MM.1S (cell line): ENCODE measurements at regions not wholly inside any gene's neighbourhood (a gene's known extent, or its start where the extent isn't known, plus 50 kb on each side); places are given as distances from the start of the nearest gene placed in this dataset.

Experiments used
- DNase-seq: peaks from one replicate; pipeline ENCODE4 v3.0.0-alpha.2; 2015
- H2AFZ ChIP-seq: fragments of 300-600 bp; sonication (generic); 2 replicates; pipeline ENCODE4 v1.6.0; 2016; ENCODE audit warnings: antibody characterized with exemption, low read length
- H3F3A ChIP-seq: fragments of 300-600 bp; sonication (generic); 2 replicates; pipeline ENCODE4 v1.6.1; 2016; ENCODE audit warnings: mild to moderate bottlenecking, antibody characterized with exemption, low read length, moderate library complexity, mixed read lengths; ENCODE audit not compliant: insufficient read depth
- H3K27ac ChIP-seq: fragments of 300-600 bp; sonication (generic); 2 replicates; pipeline ENCODE4 v1.5.1; 2016; ENCODE audit warnings: mild to moderate bottlenecking, low read length
- H3K27me3 ChIP-seq: fragments of 300-600 bp; sonication (generic); replicated peaks from 2 replicates; pipeline ENCODE4 v1.6.0; 2016; ENCODE audit warnings: low read length; ENCODE audit not compliant: insufficient read depth
- H3K36me3 ChIP-seq: fragments of 300-600 bp; sonication (generic); replicated peaks from 2 replicates; pipeline ENCODE4 v1.6.1; 2016; ENCODE audit warnings: mild to moderate bottlenecking, low read length, mixed read lengths; ENCODE audit not compliant: insufficient read depth
- H3K4me1 ChIP-seq: fragments of 300-600 bp; sonication (generic); 2 replicates; pipeline ENCODE4 v1.6.1; 2016; ENCODE audit warnings: low read length, mixed read lengths
- H3K4me2 ChIP-seq: fragments of 300-600 bp; sonication (generic); 2 replicates; pipeline ENCODE4 v1.6.0; 2016; ENCODE audit warnings: low read depth, low read length
- H3K4me3 ChIP-seq: fragments of 300-600 bp; sonication (generic); 2 replicates; pipeline ENCODE4 v1.5.1; 2016; ENCODE audit warnings: low read length, mixed read lengths
- H3K79me2 ChIP-seq: fragments of 300-600 bp; sonication (generic); 2 replicates; pipeline ENCODE4 v1.6.1; 2016; ENCODE audit warnings: mixed run types, low read length, mixed read lengths
- H3K9ac ChIP-seq: fragments of 300-600 bp; sonication (generic); 2 replicates; pipeline ENCODE4 v1.6.1; 2016; ENCODE audit warnings: low read length, mixed read lengths
- H3K9me2 ChIP-seq: fragments of 300-600 bp; sonication (generic); replicated peaks from 2 replicates; pipeline ENCODE4 v1.6.1; 2016; ENCODE audit warnings: mild to moderate bottlenecking, low read length, mixed read lengths; ENCODE audit not compliant: insufficient read depth
- H3K9me3 ChIP-seq: fragments of 300-600 bp; sonication (generic); replicated peaks from 2 replicates; pipeline ENCODE4 v1.6.1; 2016; ENCODE audit warnings: mild to moderate bottlenecking, low read length, mixed read lengths; ENCODE audit not compliant: insufficient read depth
- H4K20me1 ChIP-seq: fragments of 300-600 bp; sonication (generic); 2 replicates; pipeline ENCODE4 v1.6.1; 2016; ENCODE audit warnings: mild to moderate bottlenecking, low read length, moderate library complexity, mixed read lengths; ENCODE audit not compliant: insufficient read depth
- CTCF ChIP-seq: fragments of 300-600 bp; sonication (generic); IDR thresholded peaks from 2 replicates; pipeline ENCODE4 v1.5.1; 2016; ENCODE audit warnings: antibody characterized with exemption, low read length, mixed read lengths
- EZH2 ChIP-seq: fragments of 300-600 bp; sonication (generic); optimal IDR thresholded peaks from 2 replicates; pipeline ENCODE3; 2017; ENCODE audit warnings: low read depth, mild to moderate bottlenecking, antibody characterized with exemption, low read length, mixed read lengths
- EZH2phosphoT487 ChIP-seq: fragments of 300-600 bp; sonication (generic); IDR thresholded peaks from 2 replicates; pipeline ENCODE4 v1.6.1; 2018; ENCODE audit warnings: antibody characterized with exemption, low read length

- Histone ChIP-seq H3K79me2 (no peaks in the 10 kb centered on the region), H4K20me1 (no peaks in the 10 kb centered on the region), H3K4me1 (peaks cover 17% of the 10 kb centered on the region), H3K27me3 (no peaks in the 10 kb centered on the region), H3K4me2 (peak overlapping the region; percentile 45), H3K27ac (peak overlapping the region; percentile 88), H3K4me3 (0 out of 2 replicates have a peak overlapping the region, but pooled peaks have one; percentile 15), H3K9ac (peak overlapping the region; percentile 31; the same call in 1 of the 2 replicates), H3F3A (peaks cover 10% of the 10 kb centered on the region), H3K9me3 (no peaks in the 10 kb centered on the region), H3K36me3 (no peaks in the 10 kb centered on the region), H2AFZ (peak overlapping the region; percentile 42; the same call in 1 of the 2 replicates), H3K9me2 (no peaks in the 10 kb centered on the region)
- no peak for TF ChIP-seq CTCF
- TF ChIP-seq EZH2, result no peak
- no peak for TF ChIP-seq EZH2phosphoT487
- DNase-seq, result peak; percentile 81
Observed at GRCh38 chr14:49193332-49194065, 392.7 kb downstream of the RPS29 start.

GRCh38 chr14:49191380-49191779 is 394.8 kb downstream of the RPS29 start:
- H3K9me3 ChIP-seq, result no peaks in the 10 kb centered on the region
- DNase-seq, result no peak

GRCh38 chr14:49189375-49189774 is 396.8 kb downstream of the RPS29 start:
- Histone ChIP-seq H3K9me2 (no peaks in the 10 kb centered on the region), H3K36me3 (no peaks in the 10 kb centered on the region), H3K9ac (no peak overlapping the region), H3K79me2 (no peaks in the 10 kb centered on the region), H3F3A (peaks cover 10% of the 10 kb centered on the region), H3K4me1 (peaks cover 14% of the 10 kb centered on the region), H3K4me2 (no peak overlapping the region), H3K27ac (no peak overlapping the region), H2AFZ (no peak overlapping the region), H3K9me3 (no peaks in the 10 kb centered on the region), H3K27me3 (no peaks in the 10 kb centered on the region), H4K20me1 (no peaks in the 10 kb centered on the region), H3K4me3 (no peak overlapping the region)
- no peak for DNase-seq
- no peak for TF ChIP-seq CTCF
- no peak for TF ChIP-seq EZH2phosphoT487
- TF ChIP-seq EZH2, result no peak

More at GRCh38 chr14:49191380-49191779, 394.8 kb downstream of the RPS29 start:
- Histone ChIP-seq H3K4me3 (no peak overlapping the region), H3K27ac (no peak overlapping the region), H3F3A (peaks cover 10% of the 10 kb centered on the region), H3K27me3 (no peaks in the 10 kb centered on the region), H3K36me3 (no peaks in the 10 kb centered on the region), H3K79me2 (no peaks in the 10 kb centered on the region), H2AFZ (no peak overlapping the region), H4K20me1 (no peaks in the 10 kb centered on the region), H3K9me2 (no peaks in the 10 kb centered on the region), H3K4me1 (peaks cover 17% of the 10 kb centered on the region), H3K4me2 (no peak overlapping the region), H3K9ac (no peak overlapping the region)
- TF ChIP-seq EZH2phosphoT487, result no peak
- TF ChIP-seq EZH2, result no peak
- TF ChIP-seq CTCF, result no peak
